DMS114 treated with DMSO at 0.1 percent for 48 hours (cell line): ENCODE measurements at regions not wholly inside any gene's neighbourhood (a gene's known extent, or its start where the extent isn't known, plus 50 kb on each side); places are given as distances from the start of the nearest gene placed in this dataset.

Source experiments
- DNase-seq: peaks from one replicate; lab custom pipeline; 2025; ENCODE audit not compliant: unreplicated experiment; lab: John Stamatoyannopoulos, UW

DNA sequence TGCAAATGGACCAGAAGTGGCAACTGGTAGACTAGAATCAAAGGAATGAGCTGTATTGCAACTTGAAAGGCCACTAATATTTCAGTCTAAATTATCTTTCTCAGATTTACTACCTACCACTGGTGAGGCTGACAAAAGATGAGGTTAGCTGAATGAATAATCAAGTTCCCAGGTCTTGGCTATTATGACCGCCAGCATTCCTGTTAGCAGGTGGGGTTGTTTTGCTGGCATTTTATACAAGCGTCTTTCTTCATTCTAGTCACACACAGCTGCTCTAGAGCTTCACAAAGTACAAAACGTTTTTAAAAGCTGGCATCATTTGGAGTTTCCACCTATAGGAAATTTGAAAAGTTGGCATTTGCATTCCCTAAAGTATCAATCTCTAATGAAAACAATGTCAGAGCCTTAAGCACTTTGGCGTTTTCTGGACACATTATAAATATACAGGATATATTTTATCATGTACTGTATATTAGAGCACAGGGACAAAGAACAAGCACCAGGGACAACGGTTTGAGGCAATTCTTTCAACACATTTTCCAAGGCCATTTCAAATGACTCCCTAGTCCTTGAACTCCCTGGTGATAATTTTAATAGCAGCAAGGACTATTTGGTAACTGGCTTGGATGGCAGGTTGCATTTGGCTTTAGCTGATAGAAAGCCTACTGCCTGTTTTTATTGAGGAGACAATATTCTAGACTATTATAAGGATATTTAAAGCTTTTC, 410.2 kb upstream of the CHST9 start:
- no peak for DNase-seq

DNA sequence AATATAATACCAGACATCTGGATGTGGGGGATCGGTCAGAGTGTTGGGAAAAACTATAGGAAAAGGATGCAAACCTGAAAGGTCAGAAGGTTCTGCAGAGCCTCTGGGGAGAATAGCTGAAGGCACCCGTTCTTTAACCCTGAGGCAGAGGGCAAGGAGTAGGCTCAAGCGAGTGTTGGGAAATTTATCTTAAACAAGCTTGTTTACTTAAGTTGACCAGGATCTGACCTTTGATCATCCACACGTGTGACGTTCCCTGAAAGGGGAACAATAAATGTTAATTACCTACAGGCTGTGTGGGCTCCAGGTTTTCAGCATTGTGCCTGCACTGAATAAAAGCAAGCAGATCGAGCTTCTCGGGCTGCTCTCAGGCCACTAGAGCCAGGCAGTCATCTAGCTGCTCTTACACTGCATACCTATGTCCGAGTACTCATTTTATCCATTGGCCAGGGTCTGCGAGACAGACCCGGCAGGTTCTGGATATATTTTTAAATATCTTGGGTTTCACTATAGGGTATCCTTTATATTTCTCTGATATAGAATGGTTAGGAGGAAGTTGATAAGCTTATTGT, 400.6 kb upstream of the CHST9 start:
- no peak for DNase-seq

DNA sequence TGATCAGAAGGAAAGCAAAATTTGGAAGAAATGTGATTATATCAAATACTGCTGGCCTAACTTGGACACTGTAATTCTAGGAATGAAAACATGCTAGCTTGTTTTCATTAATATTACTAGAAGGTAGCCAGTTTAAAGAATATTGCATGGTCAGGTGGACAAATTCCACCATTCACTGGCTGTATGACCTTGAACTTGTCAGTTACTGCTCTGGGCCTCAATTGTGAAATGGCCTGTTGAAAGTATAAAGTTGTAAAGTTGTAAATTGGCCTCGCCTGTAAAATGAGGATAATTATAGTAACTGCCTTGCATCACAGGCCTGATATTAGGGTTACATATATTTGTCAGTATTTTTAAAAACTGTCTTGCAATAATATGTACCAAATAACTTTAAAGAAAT, 398.4 kb upstream of the CHST9 start:
- no peak for DNase-seq

DNA sequence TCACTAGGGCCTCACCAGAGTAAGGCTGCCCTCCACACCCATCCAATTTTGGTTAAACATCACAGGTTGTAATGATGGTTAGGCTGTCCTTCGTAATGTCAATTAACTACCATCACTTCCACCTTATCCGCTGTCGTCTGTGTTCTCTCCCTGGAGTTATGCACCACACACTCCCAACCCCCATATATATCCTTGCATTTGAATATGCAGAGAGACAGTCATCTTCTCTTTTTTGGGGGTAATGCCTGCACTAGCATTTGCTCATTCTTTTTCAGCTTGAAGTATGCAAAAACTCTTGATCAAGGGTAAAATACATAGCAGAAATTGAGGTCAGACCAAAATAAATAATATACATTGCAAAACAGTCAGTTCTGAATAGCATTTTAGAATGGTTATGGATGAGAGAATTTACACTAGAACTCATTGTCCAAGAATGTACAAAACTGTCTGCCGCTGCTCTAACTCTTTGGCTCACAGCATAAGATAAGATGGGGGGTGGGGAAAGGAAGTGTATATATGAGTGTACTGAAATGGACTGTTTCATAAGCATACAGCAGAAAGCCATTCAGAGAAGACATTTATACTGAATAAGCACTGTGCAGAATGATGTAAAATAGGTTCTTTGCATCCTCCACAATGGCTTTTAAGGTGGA, 397.8 kb upstream of the CHST9 start:
- no peak for DNase-seq

DNA sequence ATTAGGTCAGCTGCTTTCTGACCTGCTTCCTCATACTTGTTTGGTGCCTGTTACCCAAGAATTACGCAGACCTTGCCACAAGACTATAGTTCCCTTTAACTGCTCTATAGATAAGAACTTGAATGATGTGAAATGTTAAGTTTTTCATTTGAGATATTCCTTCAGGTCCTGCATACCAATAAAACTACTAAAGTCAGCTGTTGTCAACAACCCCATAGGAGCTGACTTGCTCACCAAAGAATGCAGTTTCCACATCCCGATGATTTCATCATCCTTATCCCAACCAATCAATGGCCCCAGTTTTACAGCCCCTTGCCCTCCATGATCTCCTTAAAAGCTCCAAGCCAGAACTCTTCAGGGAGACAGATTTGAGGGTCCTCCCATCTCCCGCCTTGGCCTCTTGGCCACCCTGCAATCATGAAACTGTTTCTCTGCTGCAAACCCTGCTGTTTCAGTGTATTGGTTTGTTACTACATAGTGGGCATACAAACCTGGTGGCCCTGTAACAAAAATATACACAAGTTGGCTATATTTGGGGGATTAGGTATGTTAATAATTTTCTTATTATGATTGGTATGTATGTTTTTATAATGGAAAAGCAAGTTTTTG, 396.3 kb upstream of the CHST9 start:
- no peak for DNase-seq

DNA sequence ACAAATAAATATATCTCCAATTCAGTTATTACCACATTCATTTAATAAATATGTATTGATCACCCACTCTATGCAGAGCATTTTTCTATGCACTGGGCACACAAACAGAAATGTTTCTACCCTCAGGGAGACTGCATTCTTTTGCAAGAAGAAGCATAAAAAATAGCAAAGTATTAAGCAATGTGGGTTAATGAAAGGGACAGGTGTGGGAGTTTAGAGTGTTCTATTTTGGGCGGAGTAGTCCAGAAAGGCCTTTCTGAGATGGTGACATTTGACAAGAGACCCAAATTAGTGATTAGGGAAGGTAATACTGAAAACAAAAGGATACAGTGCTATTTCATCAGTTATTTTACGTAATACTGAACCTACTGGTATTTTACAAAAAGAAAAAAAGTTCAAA, 394.3 kb upstream of the CHST9 start:
- DNase-seq: no peak

DNA sequence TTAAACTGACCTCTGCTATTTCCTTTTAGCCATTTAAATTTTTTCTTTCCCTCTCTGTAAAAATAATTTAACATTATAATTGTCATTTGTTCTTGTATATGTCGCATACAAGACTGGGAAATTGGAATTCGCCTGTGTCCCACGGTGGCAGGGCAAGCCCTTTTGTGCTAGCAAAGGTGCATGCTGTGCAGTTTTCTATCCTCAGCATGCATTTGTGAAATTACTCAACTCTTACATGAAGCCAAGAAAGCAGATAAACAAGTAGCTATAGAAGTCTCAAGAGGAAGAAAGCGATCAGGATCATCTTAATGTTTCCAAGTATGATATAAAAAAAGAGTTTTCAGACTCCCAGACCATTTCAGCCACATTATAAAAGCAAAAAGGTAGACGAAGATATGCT, 392.6 kb upstream of the CHST9 start:
- no peak for DNase-seq

DNA sequence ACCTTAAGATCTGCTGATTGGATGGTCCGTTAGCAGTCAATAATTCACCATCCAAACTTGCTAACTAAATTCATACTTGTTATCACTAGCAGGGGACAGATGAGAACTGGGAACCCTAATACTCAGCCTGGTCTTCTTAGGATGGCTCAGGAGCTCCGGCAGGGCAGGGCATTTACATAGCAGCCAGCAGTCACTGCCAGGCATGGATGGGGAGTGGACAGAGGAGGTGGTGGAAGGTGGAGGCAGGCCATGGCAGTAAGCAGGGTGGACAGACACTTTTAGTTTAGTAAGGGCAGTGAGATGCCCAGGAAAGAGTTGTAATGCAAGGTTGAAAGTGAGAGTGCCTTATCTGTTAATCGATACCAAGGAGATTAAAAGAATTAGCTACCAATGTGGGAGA, 392.2 kb upstream of the CHST9 start:
- no peak for DNase-seq

DNA sequence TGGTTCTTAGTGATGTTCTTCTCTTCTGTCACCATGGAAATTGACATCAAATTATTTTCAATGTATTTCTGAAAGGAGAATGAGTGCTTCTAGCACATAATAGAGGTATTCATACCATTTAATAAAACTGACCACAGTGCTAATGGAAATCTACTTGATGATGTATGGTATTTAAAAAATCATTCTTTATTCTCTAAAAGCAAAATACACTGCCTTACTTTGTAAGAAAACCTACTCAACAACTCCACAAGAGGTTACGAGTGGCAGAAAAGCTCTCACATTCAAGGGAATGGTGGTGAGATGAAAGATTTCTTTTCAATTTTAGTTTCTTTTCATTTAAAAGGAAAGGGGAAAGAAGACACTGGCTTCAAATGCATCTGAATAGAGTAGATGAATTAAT, 382.3 kb upstream of the CHST9 start:
- no peak for DNase-seq

DNA sequence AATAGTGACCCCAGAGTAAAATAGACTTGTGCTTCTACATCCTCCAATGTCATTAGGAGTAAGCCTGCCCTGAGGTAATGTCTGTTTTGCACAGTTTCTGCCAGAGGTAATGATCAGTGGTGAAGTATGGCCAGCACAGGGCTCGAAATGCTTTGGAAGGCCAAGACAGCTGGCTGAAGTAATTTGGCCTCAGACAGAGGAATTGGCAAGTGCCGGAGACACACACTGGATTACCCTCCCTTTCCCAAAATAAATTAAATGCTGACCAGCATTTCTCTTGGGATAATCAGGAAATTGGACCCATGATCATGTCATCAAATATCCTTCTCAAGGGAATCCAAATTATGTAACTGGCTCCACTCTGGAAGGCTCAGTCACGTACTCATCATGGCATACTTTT, 379.0 kb upstream of the CHST9 start:
- no peak for DNase-seq

DNA sequence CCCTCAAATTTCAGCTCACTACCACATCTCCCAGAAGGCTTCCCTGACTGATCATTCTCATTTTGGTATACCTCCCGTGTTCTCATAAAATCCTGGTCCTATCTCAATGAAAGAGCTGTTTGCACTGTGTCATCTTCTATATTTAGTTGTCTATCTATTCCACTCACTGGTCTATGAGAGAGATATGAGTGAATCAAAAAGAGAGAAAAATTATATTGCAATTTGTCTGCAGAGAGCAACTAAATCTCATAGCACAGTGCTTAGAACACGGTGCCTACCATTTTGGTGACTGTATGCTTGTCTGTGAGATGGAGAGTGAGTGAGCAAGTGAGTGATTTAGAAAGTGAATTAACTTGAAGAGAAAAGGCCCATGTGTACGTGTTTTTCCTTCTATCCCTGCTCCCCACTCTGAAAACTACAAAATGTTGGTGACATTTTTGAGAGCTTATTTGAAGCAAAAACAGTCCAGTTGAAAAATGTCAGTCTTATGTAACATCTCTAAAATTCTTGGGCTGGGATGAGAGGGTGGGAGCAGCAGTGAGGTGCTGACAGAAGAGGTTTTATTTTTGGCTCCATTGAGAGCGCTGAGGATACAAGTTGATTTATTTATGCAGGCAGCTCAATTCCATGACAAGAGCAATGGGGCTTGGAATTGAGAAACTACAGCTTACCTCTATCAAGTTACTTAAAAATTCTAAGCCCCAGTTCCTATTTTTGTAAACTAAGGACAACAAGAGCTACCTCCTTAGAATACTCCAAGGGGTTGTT, 373.5 kb upstream of the CHST9 start:
- DNase-seq: no peak

DNA sequence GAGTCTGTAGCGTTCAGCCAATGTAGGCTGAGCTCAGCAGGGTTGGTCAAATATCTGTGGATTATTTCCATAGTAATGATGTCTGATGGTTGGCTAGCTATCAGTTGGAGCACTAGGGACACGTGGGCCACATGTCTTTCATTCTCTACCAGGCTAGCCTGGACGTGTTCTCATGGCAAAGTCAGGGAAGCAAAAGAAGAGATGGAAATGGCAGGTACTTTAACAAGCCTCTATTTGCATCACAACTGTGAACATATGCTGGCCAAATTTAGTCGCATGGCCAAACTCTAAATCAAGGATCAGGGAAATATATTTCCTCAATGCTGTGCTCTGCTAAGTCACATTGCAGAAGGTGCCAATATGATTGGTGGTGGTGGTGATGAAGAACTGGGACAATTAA, 371.6 kb upstream of the CHST9 start:
- no peak for DNase-seq

DNA sequence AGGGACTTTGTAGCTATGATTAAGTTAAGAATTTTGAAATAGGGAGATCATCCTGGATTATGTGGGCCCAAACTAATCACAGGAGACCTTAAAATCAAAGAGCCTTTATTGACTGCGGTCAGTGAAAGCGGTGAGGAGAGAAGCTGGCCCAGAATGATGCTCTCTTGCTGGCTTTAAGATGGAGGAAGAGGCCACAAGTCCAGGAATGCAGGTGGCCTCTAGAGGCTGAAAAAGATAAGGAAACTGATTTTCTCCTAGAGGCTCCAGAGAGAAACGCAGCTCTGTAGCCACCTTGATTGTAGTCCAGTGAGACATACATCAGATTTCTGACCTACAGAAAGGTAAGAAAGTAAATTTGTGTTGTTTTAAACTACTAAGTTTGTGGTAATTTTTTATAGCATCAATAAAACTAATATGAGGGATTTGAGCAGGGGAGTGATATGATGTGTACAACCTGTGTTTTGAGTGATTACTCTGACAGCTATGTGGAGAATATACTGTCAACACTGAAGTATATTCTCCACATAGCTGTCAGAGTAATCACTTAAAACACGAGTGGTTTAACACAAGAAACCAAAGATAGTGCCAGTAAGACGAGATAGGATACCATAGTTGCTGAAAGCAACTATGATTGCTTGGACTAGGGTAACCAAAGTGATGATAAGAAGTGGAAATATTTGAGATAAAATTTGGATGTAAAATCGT, 364.4 kb upstream of the CHST9 start:
- DNase-seq: no peak

DNA sequence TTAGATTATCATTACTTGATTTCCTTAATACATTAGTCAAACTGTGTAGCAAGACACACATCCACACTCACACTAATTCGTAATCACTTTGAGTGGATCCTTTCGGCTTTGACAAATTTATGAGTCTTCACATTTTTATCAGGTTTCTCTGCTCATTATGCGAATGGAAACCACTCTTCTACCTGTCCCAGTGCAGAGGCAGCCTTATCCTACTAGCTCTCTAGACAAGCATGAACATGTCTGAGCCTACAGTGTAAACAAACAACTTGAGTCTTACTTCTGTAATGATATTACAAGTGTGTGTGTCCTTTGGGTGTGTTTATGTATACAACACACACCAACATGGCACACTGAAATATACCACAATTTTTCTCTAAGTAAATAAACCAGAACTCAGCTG, 361.9 kb upstream of the CHST9 start:
- no peak for DNase-seq

DNA sequence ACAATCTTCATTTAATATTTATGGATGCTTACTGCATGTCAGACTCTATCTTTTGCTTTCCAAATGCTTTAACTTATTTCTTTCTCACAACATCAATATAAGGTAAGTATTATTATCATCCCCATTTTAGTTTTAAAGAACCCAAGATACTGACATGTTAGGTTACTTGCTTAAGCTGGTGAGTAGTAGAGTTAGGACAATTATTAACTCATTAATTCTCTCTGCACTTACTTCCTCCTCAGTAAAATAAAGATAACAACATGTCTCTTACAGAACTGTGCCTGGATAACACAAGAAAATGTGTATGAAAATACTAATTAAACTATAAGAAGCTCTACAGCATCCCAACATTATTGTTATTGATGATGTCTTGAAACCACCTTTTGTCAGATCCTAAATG, 359.1 kb upstream of the CHST9 start:
- no peak for DNase-seq

DNA sequence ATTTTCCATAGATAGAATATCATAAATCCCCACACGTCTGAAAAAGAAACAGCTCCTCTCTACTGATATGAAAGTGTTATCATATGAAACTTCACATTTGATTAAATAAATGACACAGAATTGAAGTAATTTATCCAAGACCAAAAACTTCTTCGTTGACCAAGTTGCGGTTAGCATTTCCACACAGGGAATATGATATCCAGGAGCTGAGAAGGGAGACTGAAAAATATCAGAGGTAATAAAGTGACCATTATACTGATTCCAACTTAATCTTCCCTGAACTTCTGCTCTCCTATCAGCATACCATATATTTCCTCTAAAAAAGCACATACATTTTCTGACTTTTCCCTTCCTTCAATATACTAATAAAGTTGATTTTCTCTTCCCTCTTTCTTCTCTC, 356.2 kb upstream of the CHST9 start:
- DNase-seq: no peak

DNA sequence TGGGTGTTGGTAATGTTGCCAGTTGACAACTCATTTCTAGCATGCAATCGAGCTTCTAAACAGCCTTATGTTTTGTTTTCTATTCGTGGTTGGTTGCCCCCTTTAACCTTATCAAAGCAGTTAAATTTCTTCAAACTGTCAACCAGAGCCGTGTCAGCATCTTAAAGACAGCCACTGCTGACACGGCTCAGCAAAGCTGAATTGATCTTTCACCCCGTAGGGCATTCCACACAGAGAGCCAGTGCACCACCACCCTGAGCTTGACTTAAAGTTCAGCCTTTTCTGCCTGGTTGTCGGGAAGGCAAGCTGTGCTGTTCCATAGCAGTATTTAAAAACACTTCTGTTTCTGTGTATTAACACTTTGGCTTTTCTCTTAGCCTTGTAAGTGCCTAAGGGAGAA, 355.0 kb upstream of the CHST9 start:
- no peak for DNase-seq

DNA sequence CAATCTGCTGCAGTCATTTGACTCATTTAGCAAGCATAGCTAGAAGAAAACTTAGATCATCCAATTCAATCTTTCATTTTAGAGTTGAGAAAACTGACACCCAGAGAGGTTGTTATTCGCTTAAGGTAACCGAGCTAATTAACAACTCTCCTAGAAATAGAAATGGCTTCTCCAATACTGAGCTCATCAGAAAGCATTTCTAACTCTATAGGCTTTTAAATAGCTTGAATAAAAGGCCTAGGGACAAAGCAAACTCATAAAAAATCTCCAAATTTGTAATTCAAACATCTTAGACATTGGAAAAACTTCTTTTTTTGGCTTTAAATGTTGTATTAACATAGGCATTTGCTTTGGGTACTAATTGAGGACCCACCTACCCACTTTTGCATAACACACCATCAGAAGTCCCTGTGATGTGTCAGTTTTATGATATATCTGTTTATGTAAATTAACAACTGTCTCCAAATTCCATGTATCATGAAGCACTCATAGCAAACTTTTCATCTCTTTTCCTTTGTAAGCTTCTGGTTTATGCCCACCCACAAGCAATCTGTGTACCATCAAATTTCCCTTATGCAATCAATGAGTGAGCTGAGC, 343.9 kb upstream of the CHST9 start:
- no peak for DNase-seq

DNA sequence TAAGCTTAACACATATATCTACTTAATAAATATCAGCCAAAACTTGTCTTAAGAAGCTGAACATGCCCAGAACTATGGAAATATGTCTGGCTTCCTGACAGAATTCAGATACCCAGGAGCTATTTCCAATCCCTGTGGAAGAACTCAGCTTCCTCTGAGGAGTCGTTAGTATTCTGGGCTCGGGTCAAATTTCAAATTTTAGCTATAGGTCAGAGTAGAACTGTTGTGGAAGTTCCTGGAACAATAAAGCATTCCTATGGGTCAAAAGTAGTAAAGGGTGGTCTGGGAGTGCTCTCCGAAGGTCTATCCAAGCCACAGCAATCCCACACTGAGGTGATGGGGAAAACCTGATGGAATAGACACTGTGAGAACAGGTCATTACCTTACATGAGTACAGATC, 342.7 kb upstream of the CHST9 start:
- DNase-seq: no peak

DNA sequence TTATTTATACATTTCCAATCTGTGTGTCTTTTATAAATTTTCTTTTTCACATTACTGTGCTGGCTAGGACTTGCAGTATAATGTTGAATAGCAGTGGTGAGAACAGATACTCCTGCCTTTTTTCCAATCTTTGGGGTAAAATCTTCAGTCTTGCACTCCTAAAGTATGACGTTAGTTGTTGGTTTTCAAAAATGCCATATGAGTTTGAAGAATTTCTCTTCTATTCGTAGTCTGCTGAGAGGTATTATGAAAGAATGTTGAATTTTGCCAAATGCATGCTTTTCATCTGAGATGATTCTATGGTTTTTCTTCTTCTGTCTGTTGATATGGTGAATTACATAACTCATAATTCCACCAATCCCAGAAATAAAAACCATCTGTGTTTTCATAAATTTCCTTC, 335.3 kb upstream of the CHST9 start:
- DNase-seq: no peak
